CD8-positive, alpha-beta memory T cell (primary cell): ENCODE measurements at regions not wholly inside any gene's neighbourhood (a gene's known extent, or its start where the extent isn't known, plus 50 kb on each side); places are given as distances from the start of the nearest gene placed in this dataset.
"Not testable (repeated sequence)": the region's sequence is repeated elsewhere in the genome, so short reads cannot be mapped to it uniquely, and the experiment has no call there.

Experiments
- CTCF ChIA-PET: fragments of 350-600 bp; sonication (Branson Sonifier 250); formaldehyde crosslinking; loops from one replicate; lab custom pipeline; 2021; ENCODE audit warnings: antibody characterized with exemption; lab: Charles Lee
- POLR2A ChIA-PET: fragments of 350-600 bp; sonication (Branson Sonifier 250); formaldehyde crosslinking; loops from one replicate; lab custom pipeline; 2021; ENCODE audit warnings: antibody characterized with exemption; lab: Charles Lee
- DNase-seq, 5 donors: peaks; one replicate each; pipeline versions ENCODE4 v3.0.0 to v3.0.0-alpha.2; 2020 to 2022; ENCODE audit warnings: mixed read lengths in 1 of 5
- H3K27ac ChIP-seq: one replicate; pipeline ENCODE4 v1.7.0; 2013; ENCODE audit warnings: low read depth, mild to moderate bottlenecking, low read length, moderate library complexity
- H3K27me3 ChIP-seq: 2 replicates; pipeline ENCODE4 v1.7.0; 2013; ENCODE audit warnings: low read length, mild to moderate bottlenecking; ENCODE audit not compliant: insufficient read depth, poor library complexity, severe bottlenecking
- H3K36me3 ChIP-seq: 2 replicates; pipeline ENCODE4 v1.7.0; 2013; ENCODE audit warnings: mild to moderate bottlenecking, low read length, moderate library complexity; ENCODE audit not compliant: insufficient read depth
- H3K4me1 ChIP-seq: 2 replicates; pipeline ENCODE4 v1.7.0; 2013; ENCODE audit warnings: mild to moderate bottlenecking, low read length, moderate library complexity; ENCODE audit not compliant: insufficient read depth
- H3K4me3 ChIP-seq: 2 replicates; pipeline ENCODE4 v1.7.0; 2013; ENCODE audit warnings: mild to moderate bottlenecking, low read length
- H3K9me3 ChIP-seq: 2 replicates; pipeline ENCODE4 v1.7.0; 2013; ENCODE audit warnings: mild to moderate bottlenecking, low read length
- H3K27ac Mint-ChIP-seq, 8 donors: one replicate each; pipeline ENCODE4 v1.8.0; 2020 to 2021; ENCODE audit warnings: mixed read lengths in 8 of 8, mild to moderate bottlenecking in 6 of 8, inconsistent platforms in 3 of 8, moderate library complexity in 3 of 8
- H3K27me3 Mint-ChIP-seq, 2 donors: one replicate each; pipeline ENCODE4 v1.8.0; 2020 to 2021; ENCODE audit warnings: mixed read lengths in 2 of 2, mild to moderate bottlenecking in 1 of 2, moderate library complexity in 1 of 2
- H3K36me3 Mint-ChIP-seq, 3 donors: one replicate each; pipeline ENCODE4 v1.8.0; 2020 to 2021; ENCODE audit warnings: mixed read lengths in 3 of 3, inconsistent platforms in 1 of 3, mild to moderate bottlenecking in 1 of 3
- H3K4me1 Mint-ChIP-seq, 3 donors: one replicate each; pipeline ENCODE4 v1.8.0; 2020 to 2021; ENCODE audit warnings: mixed read lengths in 3 of 3, inconsistent platforms in 1 of 3, mild to moderate bottlenecking in 1 of 3
- H3K4me3 Mint-ChIP-seq, 7 donors: one replicate each; pipeline ENCODE4 v1.8.0; 2020 to 2021; ENCODE audit warnings: mixed read lengths in 7 of 7, mild to moderate bottlenecking in 6 of 7, moderate library complexity in 4 of 7, inconsistent platforms in 2 of 7
- H3K9me3 Mint-ChIP-seq, 5 donors: one replicate each; pipeline ENCODE4 v1.8.0; 2020 to 2022; ENCODE audit warnings: mixed read lengths in 5 of 5, mild to moderate bottlenecking in 3 of 5, moderate library complexity in 2 of 5, inconsistent platforms in 1 of 5

GRCh38 chr15:22186846-22187532 is 106.7 kb downstream of the OR4M2 start:
- H3K36me3 Mint-ChIP-seq, H3K9me3 ChIP-seq, H3K27ac Mint-ChIP-seq, H3K4me1 Mint-ChIP-seq, H3K4me3 Mint-ChIP-seq, H3K27me3 ChIP-seq, DNase-seq, H3K4me1 ChIP-seq, H3K9me3 Mint-ChIP-seq, POLR2A ChIA-PET, H3K36me3 ChIP-seq, H3K27me3 Mint-ChIP-seq, H3K27ac ChIP-seq, CTCF ChIA-PET, H3K4me3 ChIP-seq: not testable (repeated sequence)

GRCh38 chr15:22191818-22192217 is 111.5 kb downstream of the OR4M2 start:
- POLR2A ChIA-PET, H3K4me3 ChIP-seq, H3K4me1 ChIP-seq, H3K27ac ChIP-seq, H3K4me3 Mint-ChIP-seq, H3K36me3 ChIP-seq, H3K27me3 Mint-ChIP-seq, H3K4me1 Mint-ChIP-seq, H3K9me3 Mint-ChIP-seq, H3K9me3 ChIP-seq, CTCF ChIA-PET, H3K36me3 Mint-ChIP-seq, H3K27ac Mint-ChIP-seq, DNase-seq, H3K27me3 ChIP-seq: not testable (repeated sequence)

GRCh38 chr15:22194739-22195617 is 114.7 kb downstream of the OR4M2 start:
- H3K27me3 ChIP-seq, H3K4me1 ChIP-seq, H3K36me3 Mint-ChIP-seq, DNase-seq, CTCF ChIA-PET, H3K27ac Mint-ChIP-seq, POLR2A ChIA-PET, H3K27ac ChIP-seq, H3K4me1 Mint-ChIP-seq, H3K4me3 Mint-ChIP-seq, H3K27me3 Mint-ChIP-seq, H3K36me3 ChIP-seq, H3K9me3 Mint-ChIP-seq, H3K4me3 ChIP-seq, H3K9me3 ChIP-seq: not testable (repeated sequence)

GRCh38 chr15:22196423-22196822 is 116.1 kb downstream of the OR4M2 start:
- H3K4me3 Mint-ChIP-seq, CTCF ChIA-PET, H3K9me3 Mint-ChIP-seq, POLR2A ChIA-PET, H3K27ac ChIP-seq, H3K36me3 Mint-ChIP-seq, H3K27me3 Mint-ChIP-seq, H3K4me1 Mint-ChIP-seq, H3K36me3 ChIP-seq, H3K4me1 ChIP-seq, H3K27ac Mint-ChIP-seq, H3K9me3 ChIP-seq, H3K4me3 ChIP-seq, H3K27me3 ChIP-seq, DNase-seq: not testable (repeated sequence)

- H3K27ac Mint-ChIP-seq, DNase-seq, CTCF ChIA-PET, H3K27ac ChIP-seq, H3K27me3 ChIP-seq, H3K27me3 Mint-ChIP-seq, H3K4me3 ChIP-seq, H3K36me3 ChIP-seq, H3K9me3 Mint-ChIP-seq, H3K4me3 Mint-ChIP-seq, H3K4me1 Mint-ChIP-seq, H3K4me1 ChIP-seq, H3K9me3 ChIP-seq, POLR2A ChIA-PET, H3K36me3 Mint-ChIP-seq: not testable (repeated sequence)
Measured at GRCh38 chr15:22200417-22200816, 120.1 kb downstream of the OR4M2 start.

- H3K27ac ChIP-seq, H3K9me3 Mint-ChIP-seq, CTCF ChIA-PET, H3K4me3 ChIP-seq, H3K4me1 Mint-ChIP-seq, H3K27me3 ChIP-seq, H3K4me3 Mint-ChIP-seq, H3K27ac Mint-ChIP-seq, POLR2A ChIA-PET, H3K36me3 ChIP-seq, DNase-seq, H3K27me3 Mint-ChIP-seq, H3K9me3 ChIP-seq, H3K4me1 ChIP-seq, H3K36me3 Mint-ChIP-seq: not testable (repeated sequence)
Measured at GRCh38 chr15:22201993-22202659, 121.8 kb downstream of the OR4M2 start.

GRCh38 chr15:22203208-22203607 is 122.9 kb downstream of the OR4M2 start:
- H3K9me3 Mint-ChIP-seq, H3K27me3 Mint-ChIP-seq, POLR2A ChIA-PET, H3K27me3 ChIP-seq, H3K4me3 Mint-ChIP-seq, H3K4me1 ChIP-seq, DNase-seq, H3K4me1 Mint-ChIP-seq, CTCF ChIA-PET, H3K4me3 ChIP-seq, H3K36me3 ChIP-seq, H3K27ac Mint-ChIP-seq, H3K27ac ChIP-seq, H3K36me3 Mint-ChIP-seq, H3K9me3 ChIP-seq: not testable (repeated sequence)

- H3K27me3 ChIP-seq, H3K4me1 Mint-ChIP-seq, H3K27me3 Mint-ChIP-seq, POLR2A ChIA-PET, DNase-seq, CTCF ChIA-PET, H3K27ac Mint-ChIP-seq, H3K9me3 Mint-ChIP-seq, H3K4me1 ChIP-seq, H3K4me3 Mint-ChIP-seq, H3K27ac ChIP-seq, H3K36me3 Mint-ChIP-seq, H3K4me3 ChIP-seq, H3K36me3 ChIP-seq, H3K9me3 ChIP-seq: not testable (repeated sequence)
Measured at GRCh38 chr15:22209086-22209485, 128.8 kb downstream of the OR4M2 start.
